ENCODE measurements at regions not wholly inside any gene's neighbourhood (a gene's known extent, or its start where the extent isn't known, plus 50 kb on each side); places are given as distances from the start of the nearest gene placed in this dataset.
"Not testable (repeated sequence)": the region's sequence is repeated elsewhere in the genome, so short reads cannot be mapped to it uniquely, and the experiment has no call there.

DNA sequence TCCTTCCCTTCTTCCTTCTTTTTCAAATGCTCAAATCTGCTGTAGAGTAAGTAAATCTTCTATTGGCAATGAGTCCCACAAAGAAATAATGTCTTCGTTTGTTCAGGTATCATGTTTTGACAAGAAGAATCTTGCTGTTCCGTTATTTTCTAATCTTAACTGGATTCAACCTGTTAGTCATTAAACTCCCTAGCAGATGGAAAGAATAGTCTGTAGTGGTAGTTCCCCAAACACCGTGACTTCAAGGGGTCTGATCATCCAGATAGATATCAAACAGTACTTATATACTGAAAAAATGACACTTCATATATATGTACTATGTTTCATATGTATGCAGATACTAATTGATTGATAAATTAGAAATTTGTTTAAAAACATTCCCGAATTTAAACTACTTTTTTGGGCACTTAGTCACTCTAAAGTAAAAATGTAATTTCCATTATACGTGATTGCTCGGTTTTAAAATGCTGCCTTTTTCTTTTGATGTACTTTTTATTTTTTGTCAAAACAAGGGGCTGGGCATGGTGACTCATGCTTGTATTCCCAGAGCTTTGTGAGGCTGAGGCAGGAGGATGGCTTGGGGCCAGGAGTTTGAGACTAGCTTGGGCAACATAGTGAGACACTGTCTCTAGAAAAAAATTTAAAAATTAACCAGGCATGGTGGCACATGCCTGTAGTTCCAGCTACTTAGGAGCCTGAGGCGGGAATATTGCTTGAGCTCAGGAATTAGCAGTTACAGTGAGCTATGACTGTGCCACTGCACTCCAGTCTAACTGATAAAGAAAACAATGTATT, 335.7 kb upstream of the SNX7 start:
- DNase-seq, result no peak

DNA sequence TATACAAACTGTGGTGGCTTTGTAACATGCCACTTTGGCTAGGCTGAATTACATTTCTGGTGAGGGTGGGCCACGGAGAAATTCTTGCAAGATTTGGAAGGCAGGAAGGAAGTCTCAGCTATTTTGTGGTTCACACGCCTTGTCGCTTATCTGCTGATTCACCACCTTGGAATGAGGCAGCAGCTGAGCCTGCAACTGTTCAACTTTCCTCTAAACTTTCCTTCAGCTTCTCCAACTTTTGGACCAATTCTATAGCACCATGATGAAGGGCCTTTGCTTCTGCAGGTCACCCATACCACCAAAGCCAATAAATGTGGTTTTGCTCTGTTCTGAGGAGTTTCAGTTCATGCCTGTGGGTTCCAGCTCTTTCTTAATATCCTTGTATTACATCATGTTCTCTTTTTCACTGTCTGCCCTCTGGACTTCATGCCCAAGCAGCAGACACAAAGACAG, 337.6 kb upstream of the SNX7 start:
- peak in 2 of 5 experiments; percentile 28 to 43 for DNase-seq

GRCh38 chr1:98323388-98323787, 338.1 kb upstream of the SNX7 start:
- DNase-seq, result no peak

- DNase-seq, result no peak
These were observed 338.6 kb upstream of the SNX7 start for GRCh38 chr1:98322966-98323365.

GRCh38 chr1:98322086-98322485, 339.4 kb upstream of the SNX7 start:
- DNase-seq, result no peak

DNA sequence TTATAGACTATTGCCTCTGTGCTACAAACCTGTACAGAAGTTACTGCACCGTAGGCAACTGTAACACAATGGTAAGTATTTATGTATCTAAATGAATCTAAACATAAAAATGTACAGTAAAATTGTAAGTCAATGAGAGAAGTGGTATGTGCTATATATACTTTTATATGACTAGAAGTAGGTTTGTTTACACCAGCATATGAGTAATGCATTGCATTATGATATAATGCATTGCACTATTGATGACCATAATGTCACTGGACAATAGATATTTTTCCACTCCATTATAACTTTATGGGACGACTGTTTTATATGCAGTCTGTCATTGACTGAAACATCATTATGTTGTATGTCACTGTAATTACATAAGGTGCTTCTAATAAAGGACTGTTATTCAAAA, 340.3 kb upstream of the SNX7 start:
- DNase-seq, result no peak

DNA sequence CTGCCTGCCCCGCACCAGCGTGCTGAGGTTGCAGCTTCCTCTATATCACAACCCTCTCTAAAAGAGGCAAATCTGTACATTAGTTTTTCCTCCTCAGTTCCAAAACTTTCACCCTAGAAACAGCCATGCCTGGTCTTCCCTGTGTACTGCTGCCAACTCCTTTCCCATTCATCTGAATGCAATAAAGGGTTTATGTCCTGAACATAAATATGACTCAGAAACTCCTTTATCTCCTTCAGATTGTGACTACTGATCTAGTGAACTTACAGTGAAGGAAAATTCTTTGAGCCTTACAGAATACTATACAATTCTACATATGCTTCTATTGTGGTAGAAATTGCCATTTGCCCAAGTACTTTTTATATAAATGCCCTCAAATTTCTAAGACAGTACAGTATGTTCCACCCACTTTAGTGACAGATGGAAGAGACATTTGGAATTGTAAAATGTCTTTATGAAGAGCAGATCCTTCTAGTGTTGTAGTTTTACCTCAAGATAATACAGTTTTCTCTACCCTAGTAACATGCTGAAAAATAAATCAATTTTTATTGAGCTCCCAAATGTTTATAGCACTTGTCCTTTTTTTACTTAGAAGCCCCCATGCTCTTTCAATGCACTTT, 345.1 kb upstream of the SNX7 start:
- DNase-seq, result no peak

DNA sequence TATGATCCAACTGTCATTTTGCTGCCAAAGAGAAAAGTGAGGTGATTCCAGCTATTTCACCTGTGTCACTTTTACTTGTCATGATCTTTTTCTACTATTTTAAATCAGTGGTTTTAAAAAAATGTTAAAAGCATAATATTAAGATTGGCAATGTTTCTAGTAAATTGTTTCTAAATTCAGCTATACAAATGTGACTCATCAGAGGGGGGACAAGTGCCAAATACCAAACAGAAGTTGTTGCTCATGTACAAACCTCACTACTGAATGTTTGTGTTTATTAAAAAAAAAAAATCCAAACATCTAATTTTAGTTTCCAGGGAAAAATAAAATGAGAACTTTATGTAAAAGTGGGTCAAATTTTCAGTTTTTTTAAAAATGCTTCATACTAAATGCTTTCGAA, 346.2 kb upstream of the SNX7 start:
- no peak for DNase-seq

DNA sequence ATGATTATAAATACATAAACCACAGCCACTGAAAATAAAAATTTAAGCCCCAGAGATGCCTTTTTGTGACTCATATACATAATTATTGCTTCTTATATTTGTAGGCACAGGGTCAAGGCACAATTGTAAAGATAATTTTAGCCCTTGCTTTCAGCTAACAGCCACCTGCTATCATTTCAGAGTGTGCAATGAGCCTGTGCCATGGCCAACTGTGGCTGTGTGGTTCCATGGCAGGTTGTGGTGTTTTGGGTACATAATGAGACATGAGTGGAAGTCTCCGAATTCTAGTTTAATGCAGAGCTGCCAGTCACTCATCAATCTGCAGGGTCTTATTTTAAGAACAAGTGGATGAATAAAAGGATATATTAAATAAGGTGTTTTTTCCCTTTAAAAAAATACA, 346.9 kb upstream of the SNX7 start:
- no peak for DNase-seq

- DNase-seq, result no peak
These were observed 354.9 kb upstream of the SNX7 start for GRCh38 chr1:98306517-98307089.

GRCh38 chr1:98305362-98305761, 356.2 kb upstream of the SNX7 start:
- DNase-seq, result no peak

DNA sequence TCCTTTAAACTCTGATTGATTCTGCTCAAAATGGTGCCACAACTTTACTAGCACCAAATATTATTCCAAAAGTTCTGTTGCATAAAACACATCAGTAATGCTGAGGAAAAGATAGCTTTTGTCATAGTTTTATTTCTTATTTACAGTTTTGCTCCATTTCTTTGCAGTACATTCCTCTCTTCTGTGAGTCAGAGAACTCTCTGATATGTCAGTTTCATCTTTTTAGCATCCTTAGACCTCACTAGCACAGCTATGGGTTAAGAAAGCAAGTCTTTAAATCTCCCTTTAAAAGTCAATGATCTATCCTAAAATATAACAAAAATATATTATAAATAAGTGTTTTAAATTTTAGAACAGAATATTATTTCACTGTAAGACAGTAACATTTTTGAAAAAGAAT, 356.6 kb upstream of the SNX7 start:
- no peak for DNase-seq

GRCh38 chr1:98299861-98300260, 361.7 kb upstream of the SNX7 start:
- DNase-seq, result no peak

GRCh38 chr1:98299313-98299712, 362.2 kb upstream of the SNX7 start:
- no peak for DNase-seq

- DNase-seq, result no peak
These were observed 363.2 kb upstream of the SNX7 start for GRCh38 chr1:98298319-98298718.

- no peak for DNase-seq
These were observed 364.8 kb upstream of the SNX7 start for GRCh38 chr1:98296681-98297080.

- DNase-seq, result no peak
These were observed 367.4 kb upstream of the SNX7 start for GRCh38 chr1:98294127-98294526.

GRCh38 chr1:98292994-98293393, 368.5 kb upstream of the SNX7 start:
- no peak for DNase-seq

GRCh38 chr1:98289311-98289710, 368.5 kb upstream of the DPYD start:
- DNase-seq, result no peak

GRCh38 chr1:98288494-98288893, 367.7 kb upstream of the DPYD start:
- DNase-seq, result no peak

DNA sequence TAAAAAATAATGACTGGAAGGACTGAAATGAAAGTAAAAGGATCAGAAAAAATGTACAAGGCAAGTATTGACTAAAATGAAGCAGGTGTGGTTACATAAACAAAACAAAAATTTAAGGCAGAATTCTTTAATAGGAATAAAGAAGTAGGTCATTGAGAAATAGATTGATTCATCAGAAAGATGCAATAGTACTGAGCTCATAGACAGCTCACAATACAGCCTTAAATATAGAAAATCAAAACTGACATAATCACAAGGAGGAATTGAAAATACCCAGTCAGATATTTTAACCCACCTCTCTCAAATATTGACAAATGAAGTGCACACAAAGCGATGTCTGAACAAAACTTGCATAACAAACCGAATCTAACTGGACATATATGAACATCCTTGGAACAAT, 366.8 kb upstream of the DPYD start:
- DNase-seq, result no peak

DNA sequence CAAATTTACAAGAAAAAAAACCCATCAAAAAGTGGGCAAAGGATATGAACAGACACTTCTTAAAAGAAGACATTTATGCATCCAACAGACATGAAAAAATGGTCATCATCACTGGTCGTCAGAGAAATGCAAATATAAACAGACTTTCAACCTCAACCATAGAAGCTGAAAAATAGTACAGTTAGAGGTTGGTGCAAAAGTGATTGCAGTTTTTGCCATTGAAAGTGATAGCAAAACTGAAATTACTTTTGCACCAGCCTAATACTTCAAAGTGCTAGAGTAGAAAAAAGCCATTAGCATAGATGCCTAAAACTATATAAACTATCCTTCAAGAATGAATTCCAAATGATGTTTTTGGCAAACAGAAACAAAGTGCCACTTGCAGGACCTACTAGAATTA, 365.8 kb upstream of the DPYD start:
- DNase-seq, result no peak

GRCh38 chr1:98285286-98285685, 364.5 kb upstream of the DPYD start:
- not testable (repeated sequence) for DNase-seq

DNA sequence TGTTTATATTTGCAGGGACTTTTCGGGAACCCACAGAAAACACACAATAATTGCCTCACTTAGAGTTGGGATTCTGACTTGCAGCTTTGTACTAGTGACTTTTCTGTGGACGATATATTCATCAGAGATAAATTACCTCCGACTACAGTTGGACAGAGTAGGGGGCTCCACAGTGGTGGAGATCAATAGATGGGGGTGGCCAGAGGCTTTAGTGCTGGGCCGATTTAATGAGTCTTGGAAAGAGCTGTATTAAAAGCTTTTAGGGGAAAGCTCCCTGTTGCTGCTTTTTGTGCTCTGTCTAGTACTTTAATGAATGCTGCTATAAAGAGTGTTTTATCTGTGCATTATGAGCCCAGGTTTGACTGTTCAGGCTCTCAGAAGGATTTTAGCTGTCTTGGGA, 359.2 kb upstream of the DPYD start:
- no peak for DNase-seq

All from T-helper 2 cell (primary cell).